ENCODE measurements at regions not wholly inside any gene's neighbourhood (a gene's known extent, or its start where the extent isn't known, plus 50 kb on each side); places are given as distances from the start of the nearest gene placed in this dataset.

- DNase-seq (ENCODE audit: low read depth, low spot score), result no peak
These were observed 208.4 kb upstream of the TLE3 start for GRCh38 chr15:70306081-70306480.

GRCh38 chr15:70303981-70304380, 206.3 kb upstream of the TLE3 start:
- DNase-seq (ENCODE audit: low read depth, low spot score), result no peak

DNA sequence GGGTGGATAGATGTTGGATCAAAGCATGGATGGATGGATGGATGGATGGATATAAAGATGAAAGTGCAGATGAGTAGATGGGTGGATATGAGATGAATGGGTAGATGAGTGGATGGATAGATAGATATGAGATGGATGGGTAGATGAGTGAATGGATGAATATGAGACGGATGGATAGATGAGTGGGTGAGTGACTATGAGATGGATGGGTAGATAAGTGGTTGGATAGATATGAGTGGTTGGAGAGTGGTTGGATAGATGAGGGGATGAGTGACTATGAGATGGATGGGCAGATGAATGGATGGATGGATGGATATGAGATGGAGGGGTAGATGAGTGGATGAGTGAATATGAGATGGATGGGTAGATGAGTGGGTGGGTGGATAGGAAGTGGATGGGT, 204.6 kb upstream of the TLE3 start:
- DNase-seq (ENCODE audit: low read depth, low spot score), result no peak

DNA sequence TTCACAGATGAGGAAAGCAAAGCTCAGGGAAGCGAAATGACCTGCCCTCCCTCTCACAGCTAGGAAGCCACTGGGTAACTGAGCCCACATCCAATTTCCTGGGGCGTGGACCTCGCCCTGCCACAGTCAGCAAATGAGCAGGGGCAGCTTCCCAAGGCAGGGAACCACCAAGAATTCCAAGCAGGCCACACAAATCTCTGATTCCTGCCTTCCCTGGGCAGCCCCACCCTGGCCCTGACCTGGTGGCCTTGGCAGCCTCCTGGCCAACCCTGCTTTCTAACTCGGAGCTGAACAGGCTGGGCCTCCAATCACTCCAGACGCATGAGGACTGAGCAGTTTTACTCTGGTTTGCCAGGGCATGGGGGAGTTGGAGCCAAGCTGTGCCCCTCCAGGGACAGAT, 203.7 kb upstream of the TLE3 start:
- DNase-seq (ENCODE audit: low read depth, low spot score), result no peak

DNA sequence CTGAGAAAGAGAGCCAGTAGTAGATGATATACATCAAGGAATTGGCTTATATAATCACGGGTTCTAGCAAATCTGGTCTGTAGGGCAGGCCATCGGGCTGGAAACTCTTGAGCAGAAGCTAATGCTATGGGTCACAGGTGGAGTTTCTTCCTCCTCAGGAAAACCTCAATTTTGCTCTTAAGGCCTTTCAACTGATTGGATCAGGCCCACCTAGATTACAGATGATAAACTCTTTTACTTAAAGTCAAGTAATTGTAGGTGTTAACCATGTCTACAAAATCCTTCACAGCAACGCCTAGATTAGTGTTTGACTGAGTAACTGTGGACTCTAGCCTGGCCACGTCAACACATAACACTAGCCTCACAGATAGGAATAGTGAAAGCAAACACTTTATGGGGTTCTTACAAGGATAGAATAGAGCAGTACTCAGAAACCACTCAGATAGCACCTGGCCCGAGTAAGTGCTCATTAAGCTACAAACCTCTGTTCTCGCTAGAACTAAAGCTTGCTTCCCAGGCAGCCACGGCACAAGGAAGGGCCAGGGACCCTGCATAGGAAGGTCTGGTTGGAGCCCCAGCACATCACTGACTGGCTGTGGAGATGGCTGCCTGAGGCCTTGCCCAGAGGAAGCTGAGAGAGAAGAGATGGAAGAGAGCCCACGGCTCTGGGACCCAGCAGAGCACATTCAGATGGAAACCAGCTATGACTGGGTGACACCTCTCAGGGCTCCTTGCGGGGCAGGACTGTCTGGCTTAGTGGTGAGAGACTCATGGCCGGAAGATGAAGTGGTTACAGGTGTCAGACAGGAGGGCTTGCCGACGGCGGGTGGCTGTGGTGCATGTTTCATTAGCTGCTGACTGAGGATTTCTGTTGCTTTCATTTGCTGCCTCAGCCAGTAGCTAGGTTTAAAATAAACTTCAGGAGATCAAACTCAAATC, 202.5 kb upstream of the TLE3 start:
- peak; percentile 40 for DNase-seq (ENCODE audit: low read depth, low spot score)

- DNase-seq (ENCODE audit: low read depth, low spot score), result no peak
These were observed 199.8 kb upstream of the TLE3 start for GRCh38 chr15:70297465-70298058.

- no peak for DNase-seq (ENCODE audit: low read depth, low spot score)
These were observed 197.1 kb upstream of the TLE3 start for GRCh38 chr15:70294731-70295305.

GRCh38 chr15:70293591-70294470, 196.1 kb upstream of the TLE3 start:
- DNase-seq (ENCODE audit: low read depth, low spot score), result no peak

GRCh38 chr15:70293138-70293537, 195.4 kb upstream of the TLE3 start:
- DNase-seq (ENCODE audit: low read depth, low spot score), result no peak

DNA sequence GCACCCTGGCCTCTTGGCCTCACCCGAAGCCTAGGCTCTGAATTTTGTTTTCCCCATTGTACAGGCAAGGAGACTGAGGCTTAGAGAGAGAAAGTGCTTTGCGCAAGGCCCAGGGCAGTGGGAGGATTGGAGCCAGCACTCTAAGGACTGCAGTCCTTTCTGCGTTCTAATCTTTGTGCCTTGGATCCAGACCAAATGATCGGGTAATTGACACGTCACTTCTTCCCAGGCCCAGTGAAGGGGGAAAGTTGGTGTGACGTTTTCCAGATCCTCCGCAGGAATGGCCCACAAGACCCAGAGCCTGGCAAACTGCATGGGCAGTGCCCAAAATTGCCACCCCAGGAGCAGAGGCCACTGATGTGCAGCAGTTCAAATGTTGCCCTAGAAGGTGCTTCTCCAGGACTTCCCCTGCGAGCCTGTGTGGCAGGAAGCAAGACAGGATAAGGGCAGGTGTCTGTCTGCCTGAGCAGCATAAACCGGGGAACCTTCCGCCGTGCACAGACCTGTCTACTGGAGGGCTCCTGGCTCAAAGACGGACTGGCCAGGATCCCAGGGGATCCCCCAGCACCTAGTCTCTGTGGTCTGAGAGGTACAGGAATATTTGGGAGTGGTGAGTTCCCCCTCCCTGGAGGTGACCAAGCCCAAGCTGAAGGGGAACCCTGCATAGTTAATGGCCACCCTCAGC, 194.5 kb upstream of the TLE3 start:
- DNase-seq (ENCODE audit: low read depth, low spot score), result no peak

- DNase-seq (ENCODE audit: low read depth, low spot score), result no peak
These were observed 193.8 kb upstream of the TLE3 start for GRCh38 chr15:70291305-70292075.

DNA sequence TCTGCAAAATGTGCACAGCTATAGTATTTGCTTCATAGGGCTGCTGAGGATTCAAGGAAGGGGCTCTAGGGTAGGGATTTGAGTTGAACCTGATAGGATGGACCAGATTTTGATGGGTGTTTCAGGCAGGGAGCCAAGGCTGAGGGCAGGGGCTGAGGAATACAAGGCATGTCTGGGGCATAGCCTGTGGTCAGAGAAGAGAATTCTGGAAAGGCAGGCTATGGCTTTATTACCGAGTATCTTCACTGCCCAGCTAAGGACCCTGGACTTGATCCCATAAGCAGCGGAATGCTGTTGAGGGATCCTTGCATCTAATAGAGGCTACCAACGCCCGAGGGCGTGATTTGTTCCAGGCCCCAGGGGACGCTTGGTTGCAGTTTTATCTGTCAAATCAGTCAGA, 193.0 kb upstream of the TLE3 start:
- no peak for DNase-seq (ENCODE audit: low read depth, low spot score)

- DNase-seq (ENCODE audit: low read depth, low spot score), result no peak
These were observed 191.7 kb upstream of the TLE3 start for GRCh38 chr15:70289191-70289955.

- DNase-seq (ENCODE audit: low read depth, low spot score), result no peak
These were observed 188.5 kb upstream of the TLE3 start for GRCh38 chr15:70286113-70286806.

GRCh38 chr15:70284438-70285214, 186.9 kb upstream of the TLE3 start:
- no peak for DNase-seq (ENCODE audit: low read depth, low spot score)

- DNase-seq (ENCODE audit: low read depth, low spot score), result no peak
These were observed 185.8 kb upstream of the TLE3 start for GRCh38 chr15:70283511-70283910.

GRCh38 chr15:70281811-70282307, 184.1 kb upstream of the TLE3 start:
- DNase-seq (ENCODE audit: low read depth, low spot score), result no peak

DNA sequence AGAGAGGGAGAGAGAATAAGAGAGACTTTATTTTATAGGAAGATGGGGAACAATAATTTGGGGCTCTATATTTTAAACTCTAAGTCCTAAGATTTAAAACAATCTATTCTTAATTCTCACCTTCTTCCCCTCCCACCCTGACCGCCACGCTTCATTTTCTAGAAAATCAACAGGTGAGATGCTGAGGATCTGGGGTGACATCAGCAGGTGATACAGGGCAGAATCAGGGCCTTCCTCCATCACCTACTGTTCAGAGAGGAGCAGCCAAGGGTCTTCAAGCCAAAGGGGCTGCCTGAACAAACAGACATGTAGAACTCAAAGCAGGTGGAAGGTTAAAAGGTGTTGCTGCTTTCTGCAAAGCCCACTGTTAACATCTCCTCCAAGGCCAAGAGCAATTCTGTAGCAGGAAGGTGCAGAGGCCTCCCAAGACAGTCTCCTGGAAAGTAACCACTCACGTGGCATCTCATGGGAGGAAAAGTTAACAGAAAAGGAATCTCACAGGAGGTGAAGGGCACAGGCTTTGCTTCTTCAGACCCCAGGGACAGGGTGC, 183.6 kb upstream of the TLE3 start:
- DNase-seq (ENCODE audit: low read depth, low spot score), result no peak

All from activated naive CD8-positive, alpha-beta T cell treated with anti-CD3 and anti-CD28 coated beads, Interleukin-2, amount 50 U/mL, for 16 hours (primary cell).